K562 (cell line): ENCODE measurements at regions not wholly inside any gene's neighbourhood (a gene's known extent, or its start where the extent isn't known, plus 50 kb on each side); places are given as distances from the start of the nearest gene placed in this dataset.

Experiments used
- ASH1L ChIP-seq: fragments of 450-650 bp; IDR thresholded peaks from 2 replicates; pipeline ENCODE4 v1.6.1; 2018; ENCODE audit warnings: borderline replicate concordance, mild to moderate bottlenecking, low read depth; ENCODE audit not compliant: partially characterized antibody
- FUS ChIP-seq: fragments of 200-400 bp; formaldehyde crosslinking; optimal IDR thresholded peaks from 2 replicates; pipeline ENCODE3; 2017; ENCODE audit warnings: low read depth, low read length
- NBN ChIP-seq: fragments of 450-650 bp; IDR thresholded peaks from 2 replicates; pipeline ENCODE4 v1.6.1; 2016; ENCODE audit warnings: low read depth, mild to moderate bottlenecking
- NFYB ChIP-seq: IDR thresholded peaks from 2 replicates; pipeline ENCODE4 v1.6.1; 2011; ENCODE audit warnings: mild to moderate bottlenecking, moderate library complexity; ENCODE audit not compliant: insufficient read length; ENCODE audit errors: extremely low read depth
- PBX2 ChIP-seq, 2 experiments: IDR thresholded peaks in 1 of 2; conservative IDR thresholded peaks in 1 of 2; 2 replicates each; pipeline ENCODE4 v1.6.1; 2016; ENCODE audit warnings: low read depth in 2 of 2, mild to moderate bottlenecking in 1 of 2, missing compliant biosample characterization in 1 of 2, missing genetic modification characterization in 1 of 2, moderate library complexity in 1 of 2
- SP2 ChIP-seq: IDR thresholded peaks from 2 replicates; pipeline ENCODE4 v1.6.1; 2011; ENCODE audit warnings: mild to moderate bottlenecking, low read depth, low read length, moderate library complexity; ENCODE audit not compliant: poor library complexity, severe bottlenecking; ENCODE audit errors: extremely low read depth
- TAF1 ChIP-seq: IDR thresholded peaks from 2 replicates; pipeline ENCODE4 v1.6.1; 2011; ENCODE audit warnings: mild to moderate bottlenecking, low read length, moderate library complexity; ENCODE audit not compliant: insufficient read depth, control insufficient read depth, severe bottlenecking; ENCODE audit errors: extremely low read depth
- TFAP4 ChIP-seq: sonication (generic); formaldehyde crosslinking; IDR thresholded peaks from 2 replicates; pipeline ENCODE4 v1.8.0; 2022; ENCODE audit warnings: missing genetic modification reagents, mild to moderate bottlenecking, moderate library complexity, borderline replicate concordance
- U2AF2 ChIP-seq: fragments of 200-400 bp; formaldehyde crosslinking; optimal IDR thresholded peaks from 2 replicates; pipeline ENCODE3; 2017; ENCODE audit warnings: low read depth, mild to moderate bottlenecking, low read length
- ZC3H8 ChIP-seq: fragments of 450-650 bp; IDR thresholded peaks from 2 replicates; pipeline ENCODE4 v1.6.1; 2017
- ZFX ChIP-seq: sonication (generic); formaldehyde crosslinking; IDR thresholded peaks from 2 replicates; pipeline ENCODE4 v1.8.0; 2022; ENCODE audit warnings: mild to moderate bottlenecking, missing genetic modification reagents, moderate library complexity
- ZNF121 ChIP-seq: sonication (generic); formaldehyde crosslinking; conservative IDR thresholded peaks from 2 replicates; pipeline ENCODE4 v1.8.0; 2022; ENCODE audit warnings: missing genetic modification reagents
- ZNF347 ChIP-seq: fragments of 450-650 bp; formaldehyde crosslinking; IDR thresholded peaks from 2 replicates; pipeline ENCODE4 v1.4.0; 2020; ENCODE audit warnings: low read depth, mild to moderate bottlenecking, moderate library complexity
- ZZZ3 ChIP-seq: fragments of 450-650 bp; IDR thresholded peaks from 2 replicates; pipeline ENCODE4 v1.6.1; 2016; ENCODE audit warnings: antibody characterized with exemption, mild to moderate bottlenecking, moderate library complexity
- TF ChIP-seq, protein P1 (sequence below): fragments of 450-650 bp; IDR thresholded peaks from 2 replicates; pipeline ENCODE4 v1.6.1; 2016

GRCh38 chr17:5758651-5759050 lies 174.3 kb upstream of the NLRP1 start (continued):
- no peak for TF ChIP-seq FUS
- TF ChIP-seq TAF1: no peak
- TF ChIP-seq ZFX (CRISPR knock-in tag): no peak
- TF ChIP-seq NBN: no peak
- TF ChIP-seq, protein P1, sequence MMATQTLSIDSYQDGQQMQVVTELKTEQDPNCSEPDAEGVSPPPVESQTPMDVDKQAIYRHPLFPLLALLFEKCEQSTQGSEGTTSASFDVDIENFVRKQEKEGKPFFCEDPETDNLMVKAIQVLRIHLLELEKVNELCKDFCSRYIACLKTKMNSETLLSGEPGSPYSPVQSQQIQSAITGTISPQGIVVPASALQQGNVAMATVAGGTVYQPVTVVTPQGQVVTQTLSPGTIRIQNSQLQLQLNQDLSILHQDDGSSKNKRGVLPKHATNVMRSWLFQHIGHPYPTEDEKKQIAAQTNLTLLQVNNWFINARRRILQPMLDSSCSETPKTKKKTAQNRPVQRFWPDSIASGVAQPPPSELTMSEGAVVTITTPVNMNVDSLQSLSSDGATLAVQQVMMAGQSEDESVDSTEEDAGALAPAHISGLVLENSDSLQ: peak; percentile 97
- no peak for TF ChIP-seq ZNF347
- peak; percentile 69 for TF ChIP-seq NFYB
- TF ChIP-seq SP2: no peak
- TF ChIP-seq TFAP4 (CRISPR knock-in tag): no peak
- TF ChIP-seq ZZZ3: no peak
- TF ChIP-seq ASH1L: peak; percentile 33
- no peak for TF ChIP-seq ZC3H8
- TF ChIP-seq U2AF2: no peak
- 0 out of 2 replicates have a peak, but pooled peaks have one; percentile 8 for TF ChIP-seq PBX2 (CRISPR knock-in tag; IDR thresholded peaks at IDR 0.05; ENCODE audit: low read depth)
- peak; percentile 78 for TF ChIP-seq PBX2 (tag; conservative IDR thresholded peaks at IDR 0.05; ENCODE audit: low read depth)
- no peak for TF ChIP-seq ZNF121 (CRISPR knock-in tag)
- TF ChIP-seq, all 486 proteins: peak for 6
